ENCODE measurements at regions not wholly inside any gene's neighbourhood (a gene's known extent, or its start where the extent isn't known, plus 50 kb on each side); places are given as distances from the start of the nearest gene placed in this dataset.

GRCh38 chr9:13941714-13942113 is 372.2 kb downstream of the NFIB start:
- TF ChIP-seq ZBTB21 (tag by site-specific recombination; IDR thresholded peaks at IDR 0.05) (no peak), ZNF362 (tag by site-specific recombination; IDR thresholded peaks at IDR 0.05) (no peak), ZNF776 (tag by site-specific recombination; IDR thresholded peaks at IDR 0.05; ENCODE audit: borderline replicate concordance) (no peak), CTCF (tag by site-specific recombination; IDR thresholded peaks at IDR 0.05) (no peak), TCF7L2 (IDR thresholded peaks at IDR 0.05; ENCODE audit: borderline replicate concordance, low read depth, low read length) (no peak), YY1 (tag by site-specific recombination; IDR thresholded peaks at IDR 0.05) (no peak), ZNF768 (tag by site-specific recombination; IDR thresholded peaks at IDR 0.05) (no peak), ZNF354C (tag by site-specific recombination; IDR thresholded peaks at IDR 0.05; ENCODE audit: borderline replicate concordance, low read depth) (no peak), PRDM4 (tag by site-specific recombination; IDR thresholded peaks at IDR 0.05) (no peak), ZNF704 (tag by site-specific recombination; IDR thresholded peaks at IDR 0.05) (no peak)

All from HEK293 (cell line).